NCI-H2227 (cell line): ENCODE measurements at regions not wholly inside any gene's neighbourhood (a gene's known extent, or its start where the extent isn't known, plus 50 kb on each side); places are given as distances from the start of the nearest gene placed in this dataset.
"Not testable (repeated sequence)": the region's sequence is repeated elsewhere in the genome, so short reads cannot be mapped to it uniquely, and the experiment has no call there.

ENCODE experiments used
- DNase-seq: peaks from one replicate; lab custom pipeline; 2025; ENCODE audit not compliant: unreplicated experiment; lab: John Stamatoyannopoulos, UW

DNA sequence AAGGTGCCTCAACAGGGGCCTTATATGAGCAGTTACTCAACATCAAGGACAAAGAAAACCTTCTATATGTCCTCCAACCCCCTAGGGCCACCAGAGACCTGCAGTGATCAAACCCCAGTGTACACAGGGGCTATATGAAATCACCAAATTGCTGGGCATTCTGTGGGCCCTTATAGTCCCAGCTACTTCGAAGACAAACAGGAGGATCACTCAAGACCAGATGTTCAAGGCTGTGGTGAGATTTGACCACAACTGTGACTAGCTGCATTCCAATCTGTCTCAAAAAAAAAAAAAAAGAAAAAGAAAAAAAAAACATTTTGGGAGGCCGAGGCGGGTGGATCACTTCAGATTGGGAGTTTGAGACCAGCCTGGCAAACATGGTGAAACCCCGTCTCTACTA is 51.0 kb upstream of the PRB2 start:
- DNase-seq = no peak

DNA sequence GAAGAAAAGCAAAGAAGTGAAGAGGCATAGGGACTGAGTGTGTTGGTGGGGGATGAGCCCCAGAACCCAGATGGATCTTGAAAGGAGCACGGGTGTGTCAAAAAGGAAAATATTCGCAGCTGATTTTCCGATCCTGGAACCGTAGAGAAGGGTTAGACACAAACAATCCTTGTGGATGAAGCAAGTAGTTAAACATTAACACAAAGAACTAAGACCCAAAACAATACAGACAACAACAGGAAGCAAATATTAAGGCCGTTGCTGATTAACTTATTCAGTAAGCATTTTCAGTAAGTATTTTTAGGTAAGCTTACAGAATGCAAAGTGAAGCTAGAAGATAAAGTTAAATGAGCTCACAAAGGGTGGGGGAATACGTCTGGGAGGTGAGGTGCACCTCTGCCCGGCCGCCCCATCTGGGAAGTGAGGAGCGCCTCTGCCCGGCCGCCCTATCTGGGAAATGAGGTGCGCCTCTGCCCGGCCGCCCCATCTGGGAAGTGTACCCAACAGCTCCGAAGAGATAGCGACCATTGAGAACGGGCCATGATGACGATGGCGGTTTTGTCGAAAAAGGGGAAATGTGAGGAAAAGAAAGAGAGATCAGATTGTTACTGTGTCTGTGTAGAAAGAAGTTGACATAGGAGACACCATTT is 62.8 kb upstream of the PRB2 start:
- DNase-seq = no peak

DNA sequence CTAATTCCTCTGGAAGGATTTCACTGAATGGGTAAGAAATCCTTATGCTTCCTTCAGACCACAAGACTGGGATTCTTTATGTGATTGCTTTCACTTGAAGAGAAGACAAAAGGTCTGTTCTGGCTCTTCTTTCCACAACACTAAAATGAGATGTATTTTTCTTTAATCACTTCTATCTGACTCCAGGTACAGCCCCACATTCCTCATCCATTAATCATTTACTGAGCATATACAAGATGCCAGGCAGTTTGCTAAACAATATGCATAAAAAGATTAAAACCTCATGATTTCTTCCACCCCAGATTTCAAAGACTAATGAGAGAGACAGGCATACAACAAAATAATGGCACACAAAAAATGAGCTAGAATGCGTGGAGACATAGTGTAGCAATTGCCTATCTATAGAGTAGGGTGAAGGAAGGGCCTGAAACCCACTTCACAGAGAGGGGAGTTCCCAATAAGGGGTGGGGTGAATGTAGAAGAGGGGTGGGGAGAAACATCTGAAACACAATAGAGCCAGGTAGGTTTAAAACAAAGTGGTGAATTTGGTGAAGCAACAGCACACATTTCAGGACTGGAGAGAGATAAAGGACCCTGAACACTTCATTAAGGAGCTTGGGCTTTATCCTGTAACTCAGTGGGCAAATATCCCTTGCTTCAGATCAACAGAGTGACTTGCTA is 65.1 kb upstream of the PRB2 start:
- DNase-seq = no peak

DNA sequence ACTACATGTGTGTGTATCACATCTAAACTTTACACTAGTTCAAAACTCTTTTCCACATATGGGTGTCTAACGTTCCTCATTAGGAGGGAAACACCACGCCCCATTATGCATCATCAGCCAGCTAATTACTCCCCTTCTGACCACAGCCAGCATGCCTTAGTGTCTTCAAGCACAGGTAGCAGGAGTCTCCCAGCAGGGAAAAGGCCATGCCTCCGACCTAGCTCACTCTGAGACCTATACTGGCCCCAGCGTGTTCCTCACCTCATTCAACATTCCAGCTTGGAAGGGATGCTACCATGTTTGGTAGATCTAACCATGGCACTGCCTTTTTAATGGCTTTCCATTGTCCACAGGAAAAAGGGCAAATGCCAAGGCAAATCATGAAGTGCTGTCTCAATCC is 66.1 kb upstream of the PRB2 start:
- DNase-seq = no peak

DNA sequence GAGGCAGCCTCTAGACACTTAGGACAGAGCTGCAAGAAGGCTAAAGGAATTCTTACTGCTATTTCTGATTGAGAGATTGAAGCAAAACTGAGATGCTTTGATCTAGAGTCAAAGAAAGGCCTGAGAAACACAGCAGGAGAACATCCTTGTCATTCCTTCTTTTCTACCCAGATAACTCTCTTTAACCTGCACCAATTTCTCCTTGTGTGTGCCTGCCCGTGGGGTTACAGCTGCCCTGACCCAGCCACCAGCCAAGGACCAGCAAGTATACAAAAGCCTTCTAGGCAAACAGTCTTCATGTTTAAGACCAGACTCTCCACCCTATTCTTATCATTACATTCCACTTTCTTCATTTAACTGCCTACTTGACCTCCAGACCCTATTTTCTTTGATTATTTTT is 81.7 kb upstream of the PRB2 start:
- DNase-seq = no peak

DNA sequence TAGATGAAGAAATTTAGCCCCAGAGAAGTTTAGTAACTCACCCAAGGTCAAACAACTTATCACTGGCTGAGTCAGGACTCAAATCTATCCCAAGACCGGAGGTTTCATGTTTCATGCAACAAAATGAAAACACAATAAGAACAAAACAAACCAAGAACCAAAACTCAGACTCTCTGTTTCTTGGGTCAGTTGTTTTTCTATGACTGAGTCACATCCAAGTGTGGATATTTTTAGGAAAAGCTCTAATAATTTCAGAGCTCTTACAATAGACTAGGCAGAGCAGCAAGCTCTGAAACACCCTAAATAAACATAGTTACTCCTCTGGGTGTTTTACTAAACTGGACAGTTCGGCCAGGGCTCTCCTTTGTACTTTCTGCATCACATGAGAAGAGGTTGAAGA is 87.6 kb upstream of the PRB2 start:
- DNase-seq = no peak

DNA sequence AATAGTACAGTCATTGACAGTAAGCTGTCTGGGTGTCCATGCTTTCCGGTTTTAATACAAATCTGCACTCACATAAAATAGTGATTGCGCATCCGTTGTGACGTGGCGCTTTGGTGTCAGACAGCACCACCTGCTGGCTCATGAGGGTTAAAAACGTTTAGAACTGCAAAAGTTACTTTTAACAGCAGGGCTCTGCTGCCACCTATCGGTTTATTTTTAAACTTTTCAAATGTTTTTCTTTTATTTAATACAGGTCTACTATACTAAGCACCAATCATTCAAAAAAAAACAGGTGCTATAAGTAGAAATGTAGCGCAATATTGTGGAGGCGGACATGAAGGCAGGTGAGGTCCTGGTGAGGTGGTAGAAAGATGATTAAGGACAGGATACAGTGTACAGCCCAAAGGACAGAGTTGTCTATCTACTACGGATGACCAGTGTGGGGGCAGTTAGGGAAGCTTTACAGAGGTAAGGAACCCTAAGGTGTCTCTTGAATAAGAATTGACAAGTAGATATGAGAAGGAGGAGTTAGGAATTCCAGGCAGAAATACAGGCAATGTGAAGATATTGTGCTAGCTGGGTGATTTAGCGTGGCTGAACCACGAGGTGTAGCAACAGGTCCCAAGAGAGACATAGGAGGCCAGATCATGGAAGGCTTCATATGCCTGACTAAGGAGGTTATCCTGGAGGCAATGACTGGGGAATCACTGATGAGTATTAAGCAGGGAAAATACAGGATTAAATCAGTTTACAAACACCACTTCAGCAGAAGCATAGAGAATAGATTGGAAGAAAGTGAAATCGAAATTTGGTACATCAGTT is 91.5 kb upstream of the PRB2 start:
- DNase-seq = peak; percentile 85

DNA sequence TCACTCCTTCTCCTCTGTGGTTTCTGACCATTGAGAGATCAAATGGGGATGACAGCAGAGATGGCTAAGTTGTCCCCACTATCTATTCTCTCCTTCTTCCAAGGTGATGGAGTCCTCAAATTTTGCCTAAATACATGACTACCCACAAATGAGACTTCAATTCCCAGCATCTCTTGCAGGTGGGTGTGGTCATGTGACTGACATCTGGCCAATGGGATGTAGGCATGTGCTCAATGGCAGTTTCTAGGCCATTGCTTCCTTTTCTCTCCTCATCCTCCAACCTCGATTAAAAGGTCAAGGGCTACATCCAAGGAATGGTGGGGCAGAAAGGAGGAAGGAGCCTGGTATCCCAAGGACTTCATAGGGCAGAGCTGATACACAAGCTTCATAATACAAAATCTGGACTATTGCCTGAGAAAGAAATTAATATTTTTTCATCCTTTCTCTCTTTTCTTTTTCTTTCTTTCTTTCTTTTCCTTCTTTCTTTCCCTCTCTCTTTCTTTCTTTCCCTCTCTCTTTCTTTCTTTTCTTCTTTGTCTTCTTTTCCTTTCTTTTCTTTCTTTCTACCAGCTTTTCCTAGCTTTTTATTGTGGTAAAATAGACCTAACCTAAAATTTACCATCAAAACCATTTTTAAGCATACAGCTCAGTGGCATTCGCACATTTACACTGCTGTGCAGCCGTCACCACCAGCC is 100.9 kb upstream of the PRB2 start:
- no peak for DNase-seq

DNA sequence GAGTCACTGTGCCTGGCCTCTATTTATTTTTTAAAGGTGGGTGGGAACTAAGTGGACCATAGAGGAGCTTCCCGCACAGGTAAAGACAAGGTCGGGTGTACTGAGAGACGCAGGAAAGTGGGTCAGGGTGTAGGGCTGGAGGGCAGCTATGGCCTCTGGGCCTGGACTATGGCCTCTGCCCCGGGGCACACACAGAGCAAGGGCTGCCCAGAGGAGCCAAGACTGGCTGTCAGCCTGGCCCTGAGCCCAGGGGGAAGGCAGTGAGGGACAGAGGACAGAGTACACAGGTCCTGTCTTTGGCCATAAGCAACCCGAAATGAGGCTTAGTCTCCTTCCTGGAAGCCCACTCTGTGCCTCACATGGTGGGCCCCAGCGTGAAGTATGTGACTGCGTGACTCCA is 102.1 kb upstream of the PRB2 start:
- no peak for DNase-seq

DNA sequence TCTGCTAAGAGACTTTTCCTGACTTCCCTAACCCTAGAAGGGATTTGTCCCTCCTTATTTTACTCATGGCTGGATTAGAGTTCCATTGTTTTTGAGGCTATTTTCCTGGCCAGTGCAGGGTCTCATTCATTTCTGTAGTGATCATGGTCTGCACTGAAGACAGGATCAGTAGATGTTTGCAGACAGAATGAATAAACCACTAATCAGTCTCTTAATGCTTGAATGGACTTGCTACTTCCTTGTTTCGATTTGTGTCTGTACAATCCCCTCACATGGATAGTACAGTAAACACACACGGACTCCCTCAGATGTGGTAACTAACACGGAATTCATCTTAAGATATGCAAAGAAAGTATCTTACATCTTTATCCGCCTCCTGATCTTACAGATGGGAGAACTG is 102.6 kb upstream of the PRB2 start:
- no peak for DNase-seq

DNA sequence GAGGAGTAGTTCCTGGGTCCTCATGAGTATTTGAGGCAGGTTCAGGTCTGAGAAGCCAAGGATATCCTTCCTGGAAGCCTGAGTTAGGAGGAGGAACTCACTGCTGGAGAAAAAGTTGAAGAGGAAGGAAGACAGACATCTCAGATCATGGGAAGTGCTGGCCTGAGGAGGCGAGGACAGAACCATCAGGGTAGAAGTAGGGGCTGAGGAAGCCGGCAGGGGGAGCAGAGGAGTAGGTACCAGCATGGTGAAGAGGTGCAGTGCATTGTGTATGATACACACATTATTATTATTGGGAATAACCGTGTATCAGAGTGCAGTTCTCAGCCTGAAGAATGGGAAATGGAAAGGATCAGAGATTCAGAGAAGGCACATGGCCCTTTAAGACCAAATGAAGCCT is 103.2 kb upstream of the PRB2 start:
- not testable (repeated sequence) for DNase-seq

DNA sequence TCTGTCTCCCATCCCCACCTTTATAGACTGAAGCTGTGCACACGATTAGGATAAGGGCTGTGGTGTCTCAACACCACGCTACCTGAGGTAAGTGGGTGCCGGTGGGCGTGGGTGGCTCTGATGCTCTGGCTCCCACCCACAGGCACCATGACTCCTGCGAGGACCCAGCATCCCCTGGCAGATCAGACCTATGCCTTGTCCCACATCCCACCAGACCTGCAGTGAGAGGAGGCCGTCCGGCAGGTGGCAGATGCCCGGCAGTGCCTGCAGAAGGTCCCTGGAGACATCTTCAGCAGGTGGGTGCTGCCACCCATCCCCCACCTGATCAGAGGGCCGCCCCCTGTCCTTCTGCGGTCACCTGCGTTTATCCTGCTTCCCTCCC is 104.4 kb upstream of the PRB2 start:
- DNase-seq = no peak

DNA sequence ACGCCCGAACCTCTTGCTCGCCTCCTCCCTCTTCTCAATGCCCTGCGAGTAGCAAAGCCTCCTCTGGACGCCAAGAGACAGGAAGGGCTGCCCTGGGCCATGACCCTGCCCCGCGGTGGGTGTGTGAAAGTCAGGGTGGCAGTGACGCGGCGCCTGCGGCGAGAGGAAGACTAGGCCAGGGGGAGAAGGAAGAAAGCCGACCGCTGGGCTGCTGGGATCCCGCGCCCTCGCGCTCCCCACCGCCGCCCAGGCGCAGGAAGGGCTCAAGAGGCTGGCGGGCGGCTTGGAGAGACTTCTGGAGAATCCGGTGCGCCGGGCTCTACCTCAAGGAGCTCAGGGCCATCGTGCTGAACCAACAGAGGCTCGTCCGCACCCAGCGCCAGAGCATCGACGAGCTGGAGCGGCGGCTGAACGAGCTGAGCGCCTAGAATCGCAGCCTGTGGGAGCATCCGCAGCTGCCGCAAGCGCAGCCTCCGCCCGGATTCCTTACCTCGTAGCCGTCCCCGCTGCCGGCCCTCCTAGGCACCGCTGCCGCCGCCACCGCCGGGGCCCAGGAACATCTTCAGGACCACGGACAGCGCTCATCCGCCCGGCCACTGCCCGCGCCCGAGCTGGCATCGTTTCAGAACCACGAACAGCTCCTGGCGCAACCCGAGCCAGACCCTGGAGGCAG is 105.0 kb upstream of the PRB2 start:
- DNase-seq = peak; percentile 2

DNA sequence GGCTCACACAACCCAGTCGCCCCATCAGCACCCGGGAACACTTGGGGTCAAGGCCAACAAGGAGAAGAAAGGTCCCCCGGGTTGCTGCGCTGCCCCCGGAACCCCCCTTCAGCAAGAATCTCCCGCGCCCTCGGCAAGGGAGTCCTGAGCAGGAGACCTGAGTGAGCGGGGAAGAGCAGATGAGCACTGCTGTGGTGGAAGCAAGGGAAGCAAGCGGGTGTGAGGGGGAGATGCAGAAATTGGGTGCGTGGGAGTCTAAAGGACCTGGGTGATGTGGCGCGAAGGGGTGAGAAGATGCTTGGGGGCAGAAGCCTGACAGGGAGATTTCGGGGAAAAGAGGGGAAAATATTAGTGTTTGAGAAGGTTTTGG is 105.5 kb upstream of the PRB2 start:
- DNase-seq = no peak

DNA sequence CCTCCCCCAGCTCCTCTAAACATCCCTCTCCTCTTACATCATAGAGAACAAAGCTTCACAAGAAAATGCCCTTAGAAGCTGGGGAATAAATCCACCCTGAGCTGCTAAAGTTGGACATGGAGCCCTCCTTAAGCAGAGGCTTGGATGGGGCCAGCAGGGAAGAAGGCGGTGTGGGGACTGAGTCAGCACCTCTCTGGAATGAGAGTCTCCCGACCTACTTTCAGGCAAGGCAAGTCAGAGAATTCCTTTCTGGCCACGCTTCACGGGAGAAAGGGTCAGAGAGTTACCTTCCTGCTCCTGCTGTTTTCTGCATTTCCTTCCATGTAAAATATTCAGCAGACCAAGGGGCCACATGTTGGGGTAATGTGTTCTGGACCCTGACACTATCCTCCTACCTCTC is 113.3 kb upstream of the PRB2 start:
- DNase-seq = no peak

DNA sequence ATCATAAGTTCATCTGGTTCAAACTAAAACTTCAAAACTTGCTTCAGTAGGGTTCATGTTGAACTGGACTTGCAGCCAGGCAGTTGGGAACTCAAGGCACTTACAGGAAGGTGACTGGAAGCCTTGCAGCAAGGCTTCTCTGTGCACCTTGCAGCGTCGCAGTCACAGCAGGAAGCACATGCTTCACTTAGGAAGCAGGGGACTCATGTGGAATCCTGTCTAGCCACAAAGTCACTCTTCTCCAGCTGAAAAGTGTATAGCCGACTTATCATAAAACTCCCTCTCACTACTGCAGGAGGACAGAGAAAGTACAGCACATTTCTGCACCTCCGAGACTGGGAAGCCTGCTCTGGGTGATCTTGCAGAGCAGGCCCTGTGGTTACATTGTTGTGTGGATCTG is 114.0 kb upstream of the PRB2 start:
- DNase-seq = no peak

DNA sequence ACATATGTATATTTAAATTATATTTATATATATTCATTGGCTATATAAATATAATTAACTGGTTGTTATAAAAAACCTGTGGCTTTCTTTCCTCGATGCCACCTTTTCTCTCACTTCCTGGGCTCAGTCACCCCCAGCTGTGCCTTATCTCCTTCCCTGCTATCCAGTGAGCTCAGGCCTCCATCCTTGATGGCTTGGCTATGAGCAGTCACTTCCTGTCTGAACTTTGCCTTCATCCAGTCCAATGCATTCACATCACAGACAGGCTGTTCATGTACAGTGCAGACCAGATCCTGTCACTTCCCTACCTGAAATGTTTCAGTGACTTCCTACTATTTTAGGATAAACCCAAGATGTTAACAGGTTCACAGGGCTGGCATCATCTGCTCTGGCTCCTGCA is 115.3 kb upstream of the PRB2 start:
- DNase-seq = no peak

DNA sequence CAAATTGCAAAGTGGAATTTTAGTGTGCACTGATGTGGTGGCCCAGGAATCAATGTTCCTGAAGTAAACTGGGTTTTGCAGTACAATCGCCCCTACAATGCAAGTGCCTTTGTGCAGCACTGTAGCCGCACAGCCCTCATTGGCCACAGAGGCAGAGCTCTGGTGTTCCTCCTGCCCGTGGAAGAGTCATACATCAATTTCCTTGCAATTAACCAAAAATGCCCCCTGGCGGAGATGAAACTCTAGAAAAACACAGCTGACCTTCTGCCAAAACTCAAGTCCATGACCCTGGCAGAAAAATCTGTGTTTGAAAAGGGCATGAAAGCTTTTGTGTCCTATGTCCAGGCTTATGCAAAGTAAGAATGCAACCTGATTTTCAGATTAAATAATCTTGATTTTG is 117.9 kb upstream of the PRB2 start:
- DNase-seq = no peak

DNA sequence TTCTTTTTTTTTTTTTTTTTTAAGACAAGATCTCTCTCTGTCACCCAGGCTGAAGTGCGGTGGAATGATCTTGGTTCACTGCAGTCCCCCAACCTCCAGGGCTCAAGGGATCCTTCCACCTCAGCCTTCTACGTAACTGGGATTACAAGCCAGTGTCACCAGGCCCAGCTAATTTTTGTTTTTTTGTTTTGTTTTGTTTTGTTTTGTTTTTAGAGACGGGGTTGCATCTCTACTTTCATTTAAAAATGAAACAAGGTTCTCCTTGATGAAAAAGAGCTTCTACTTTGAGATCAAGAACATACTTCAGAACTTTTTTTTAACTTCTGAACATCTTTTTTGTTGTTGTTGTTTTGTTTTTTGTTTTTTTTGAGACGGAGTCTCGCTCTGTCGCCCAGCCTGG is 121.7 kb upstream of the PRB2 start:
- no peak for DNase-seq

DNA sequence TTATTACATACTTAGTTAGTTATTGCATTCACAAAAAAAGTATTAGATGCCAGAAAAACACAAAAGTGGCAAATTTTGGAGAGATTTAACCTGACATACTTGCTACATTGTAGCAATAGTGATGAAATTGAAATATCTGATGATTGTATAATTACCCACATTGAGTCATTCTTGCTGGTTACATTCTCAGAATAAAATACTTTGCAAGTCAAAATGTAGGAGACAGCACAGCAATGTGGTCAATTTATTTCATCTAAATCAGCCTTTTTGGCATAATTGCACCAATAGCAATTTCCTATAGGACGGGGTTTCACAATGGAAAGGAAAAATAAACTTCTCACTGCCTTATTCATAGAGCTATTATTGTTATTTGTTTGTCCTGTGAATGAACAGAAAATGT is 125.0 kb upstream of the ETV6 start:
- DNase-seq = no peak

DNA sequence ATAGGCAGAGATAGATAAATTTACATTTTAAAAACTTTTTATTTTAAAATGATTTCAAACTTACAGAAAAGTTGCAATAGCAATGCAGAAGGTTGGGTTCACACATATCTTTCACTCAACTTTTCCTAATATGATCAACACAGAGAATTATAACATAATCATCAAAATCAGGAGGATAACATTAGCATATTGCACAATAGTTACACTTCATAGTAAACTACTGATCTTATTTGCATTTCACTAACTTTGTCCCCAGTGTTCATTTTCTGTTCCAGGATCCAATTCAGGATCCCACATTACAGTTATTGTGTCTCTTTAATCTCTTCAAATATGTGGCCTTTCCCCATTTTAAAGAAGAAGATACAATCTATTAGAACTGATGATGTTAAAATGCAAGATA is 115.4 kb upstream of the ETV6 start:
- DNase-seq = no peak
